Transverse colon (tissue), 4 donors: ENCODE measurements at regions not wholly inside any gene's neighbourhood (a gene's known extent, or its start where the extent isn't known, plus 50 kb on each side); places are given as distances from the start of the nearest gene placed in this dataset.

Source experiments
- DNase-seq: peaks from one replicate; pipeline ENCODE4 v3.0.0-alpha.2; 2019
- H3K27ac ChIP-seq, 4 donors: fragments of 200-600 bp; sonication (generic); 2 replicates each; pipeline ENCODE4 v1.5.1; 2016 to 2018; ENCODE audit warnings: inconsistent platforms in 4 of 4
- H3K27me3 ChIP-seq: fragments of 200-600 bp; sonication (generic); 2 replicates; pipeline ENCODE4 v1.5.1; 2017; ENCODE audit warnings: inconsistent platforms
- H3K36me3 ChIP-seq, 4 donors: fragments of 200-600 bp; sonication (generic); 2 replicates each; pipeline ENCODE4 v1.5.1; 2017 to 2019; ENCODE audit warnings: inconsistent platforms in 4 of 4
- H3K4me1 ChIP-seq, 4 donors: fragments of 200-600 bp; sonication (generic); 2 replicates each; pipeline ENCODE4 v1.5.1; 2017 to 2020; ENCODE audit warnings: inconsistent platforms in 4 of 4
- H3K4me3 ChIP-seq, 4 donors: fragments of 200-600 bp; sonication (generic); 1 replicate in 1 of 4; 2 replicates in 3 of 4; pipeline versions ENCODE4 v1.5.1 to v1.6.1; 2017 to 2019; ENCODE audit warnings: inconsistent platforms in 4 of 4
- H3K9me3 ChIP-seq, 2 donors: fragments of 200-600 bp; sonication (generic); 2 replicates each; pipeline ENCODE4 v1.5.1; 2017 to 2019; ENCODE audit warnings: inconsistent platforms in 2 of 2
- CTCF ChIP-seq, 5 experiments: fragments of 200-600 bp in 3 of 5; fragments of 450-650 bp in 2 of 5; sonication (generic) in 3 of 5; IDR thresholded peaks; 1 replicate in 2 of 5; 2 replicates in 3 of 5; pipeline ENCODE4 v1.5.1; 2016 to 2017; ENCODE audit warnings: antibody characterized with exemption in 5 of 5, inconsistent platforms in 3 of 5, mild to moderate bottlenecking in 2 of 5, moderate library complexity in 1 of 5
- EP300 ChIP-seq: sonication (generic); formaldehyde crosslinking; IDR thresholded peaks from one replicate; pipeline ENCODE4 v1.6.1; 2017; ENCODE audit warnings: antibody characterized with exemption, low read depth
- POLR2A ChIP-seq: fragments of 450-650 bp; IDR thresholded peaks from one replicate; pipeline ENCODE4 v1.6.1; 2016; ENCODE audit warnings: antibody characterized with exemption, mild to moderate bottlenecking, moderate library complexity
- POLR2AphosphoS5 ChIP-seq, 3 donors: sonication (generic); formaldehyde crosslinking; IDR thresholded peaks; one replicate each; pipeline ENCODE4 v1.6.1; 2016; ENCODE audit warnings: antibody characterized with exemption in 3 of 3
- WGBS, 2 donors: methylation state at CpG; one replicate each; pipeline ENCODE4 v1.1.5; 2018; ENCODE audit warnings: low coverage in 1 of 2; 5-methylcytosine and 5-hydroxymethylcytosine counted together
- in situ Hi-C, 4 donors: fragments of 200-750 bp; cut with MboI; loops; one replicate each; pipeline versions ENCODE4 v1.15.0 to v1.15.1; 2017; ENCODE audit warnings: low sequenced_read_pairs in 3 of 4, low pct_ligation_motif_present in 1 of 4, low pct_unique_long_range_greater_than_20kb in 1 of 4
- intact Hi-C: fragments of 100-400 bp; cut with DNase I; formaldehyde crosslinking; loops from one replicate; pipeline ENCODE4 v1.15.1; 2023; ENCODE audit warnings: low total_unique reads

DNA sequence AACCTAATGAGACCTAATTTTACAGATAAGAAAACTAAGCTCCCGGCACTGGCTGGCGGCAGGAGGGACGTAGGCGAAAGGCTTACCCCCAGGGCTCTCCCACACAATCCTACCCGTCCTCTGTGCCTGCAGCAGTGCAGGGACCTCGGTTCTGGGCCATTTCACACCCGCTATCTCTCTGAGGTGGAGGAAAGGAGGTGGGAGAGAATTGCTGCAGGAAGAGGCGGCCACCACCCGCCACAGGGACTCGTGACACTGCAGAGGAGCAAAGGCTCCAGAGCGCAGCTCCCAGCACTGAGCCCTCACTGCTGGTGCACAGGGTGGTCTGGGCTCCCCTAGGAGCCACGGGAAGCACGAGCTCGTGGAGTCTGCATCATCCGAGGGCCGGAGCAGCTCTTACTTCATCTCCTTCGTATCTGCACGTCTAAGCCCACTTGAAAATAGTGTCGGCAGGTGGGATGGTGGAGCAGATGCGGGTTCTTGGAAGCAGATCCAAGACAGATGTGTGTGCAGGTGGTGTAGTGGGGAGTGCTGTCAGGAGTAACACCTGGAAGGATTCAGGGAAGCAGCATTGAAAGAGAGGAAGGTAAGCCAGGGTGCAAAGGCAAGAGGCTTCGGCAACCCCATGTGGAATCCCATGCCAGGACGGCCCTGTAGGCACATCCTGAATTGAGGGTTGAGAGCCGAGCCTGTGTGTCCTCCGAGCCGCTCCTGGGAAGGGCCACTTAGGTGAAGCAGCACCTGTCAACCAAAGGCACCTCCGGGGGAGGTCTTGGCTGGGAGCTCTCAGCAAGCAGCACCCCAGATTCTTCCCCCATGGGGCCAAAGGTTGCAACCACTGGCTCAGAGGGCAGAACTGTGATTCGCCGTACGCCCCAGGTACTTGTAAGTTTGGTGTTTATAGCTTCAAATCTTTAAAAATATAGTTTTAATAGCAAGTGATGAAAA lies 115.8 kb upstream of the SPACA7 start:
- intact Hi-C loops (no loop called here), in situ Hi-C loops (no loop called here)
- Histone ChIP-seq H3K4me3 (no peak overlapping the region), H3K27ac (no peak overlapping the region), H3K27me3 (peaks cover 4% of the 10 kb centered on the region), H3K36me3 (no peaks in the 10 kb centered on the region), H3K9me3 (no peaks in the 10 kb centered on the region), H3K4me1 (no peaks in the 10 kb centered on the region)
- DNase-seq, result no peak
- 75 to 84% methylated on average over 4 to 29 of the region's 29 CpGs for WGBS, 2 donors
- TF ChIP-seq CTCF (IDR thresholded peaks at IDR 0.05), result no peak
- no peak for TF ChIP-seq POLR2AphosphoS5 (IDR thresholded peaks at IDR 0.05)
- TF ChIP-seq POLR2A, result no peak
- no peak for TF ChIP-seq EP300

DNA sequence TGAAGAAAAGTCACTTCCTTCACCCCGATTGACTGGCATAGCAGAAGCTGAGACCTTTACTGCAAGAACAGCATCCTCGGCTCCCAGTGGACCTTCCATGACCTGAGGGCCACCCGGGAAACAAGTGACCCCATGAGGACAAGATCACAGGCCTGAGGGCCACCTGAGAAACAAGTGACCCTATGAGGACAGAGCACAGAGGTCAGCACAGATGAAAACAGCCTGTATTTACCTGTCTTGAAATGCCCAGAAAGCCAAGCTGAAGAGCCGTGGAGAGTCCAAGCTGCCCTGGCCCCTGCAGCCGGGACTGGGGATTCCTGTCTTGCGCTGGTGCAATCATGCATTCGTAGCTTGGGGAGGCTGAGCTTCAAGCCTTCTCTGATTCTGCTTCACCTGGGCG lies 114.2 kb upstream of the SPACA7 start:
- Histone ChIP-seq H3K4me1 (no peaks in the 10 kb centered on the region), H3K27me3 (peaks cover 4% of the 10 kb centered on the region), H3K36me3 (no peaks in the 10 kb centered on the region), H3K4me3 (no peak overlapping the region), H3K9me3 (no peaks in the 10 kb centered on the region), H3K27ac (no peak overlapping the region)
- in situ Hi-C loops (no loop called here), intact Hi-C loops (no loop called here)
- TF ChIP-seq CTCF (IDR thresholded peaks at IDR 0.05), result no peak
- no peak for TF ChIP-seq POLR2A
- TF ChIP-seq POLR2AphosphoS5 (IDR thresholded peaks at IDR 0.05), result no peak
- TF ChIP-seq EP300, result no peak
- DNase-seq, result no peak
- 83 to 90% methylated on average over 2 to 8 of the region's 8 CpGs for WGBS, 2 donors

DNA sequence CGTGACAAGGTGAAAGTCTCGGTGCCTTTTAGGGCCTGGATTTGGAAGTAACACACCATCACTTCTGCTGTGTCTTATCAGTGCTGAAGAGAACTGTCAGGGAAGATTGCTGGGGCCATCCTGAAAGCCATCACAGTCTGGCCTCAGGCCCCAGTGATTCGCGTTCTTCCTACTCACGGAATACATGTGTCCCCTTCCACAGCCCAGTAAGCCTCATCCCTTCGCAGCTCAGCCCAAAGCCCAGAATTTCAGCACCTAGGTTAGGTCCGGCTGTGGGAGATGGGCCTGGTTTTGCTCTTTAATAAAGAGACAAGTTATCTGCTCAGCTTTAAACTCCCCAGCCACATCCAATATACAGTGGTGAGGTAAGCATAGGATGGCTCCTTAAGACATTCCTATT lies 113.0 kb upstream of the SPACA7 start:
- no peaks in the 10 kb centered on the region for H3K9me3 ChIP-seq
- H3K4me1 ChIP-seq, result no peaks in the 10 kb centered on the region
- H3K27me3 ChIP-seq, result no peaks in the 10 kb centered on the region
- H3K36me3 ChIP-seq, result no peaks in the 10 kb centered on the region
- DNase-seq, result no peak
- TF ChIP-seq EP300 (no peak), CTCF (IDR thresholded peaks at IDR 0.05) (no peak), POLR2AphosphoS5 (IDR thresholded peaks at IDR 0.05) (no peak), POLR2A (no peak)
- WGBS, 2 donors, result 77 to 90% methylated on average over 2 to 7 of the region's 7 CpGs
- intact Hi-C loops (no loop called here), in situ Hi-C loops (no loop called here)
- no peak overlapping the region for H3K4me3 ChIP-seq
- H3K27ac ChIP-seq, result no peak overlapping the region

GRCh38 chr13:112267660-112268059 lies 108.5 kb upstream of the SPACA7 start:
- WGBS, 2 donors, result 70 to 88% methylated on average over 3 of the region's 3 CpGs
- Histone ChIP-seq H3K27ac (no peak overlapping the region), H3K4me3 (no peak overlapping the region), H3K9me3 (no peaks in the 10 kb centered on the region), H3K27me3 (peaks cover 10% of the 10 kb centered on the region), H3K36me3 (no peaks in the 10 kb centered on the region), H3K4me1 (no peaks in the 10 kb centered on the region)
- TF ChIP-seq POLR2A, result no peak
- no peak for TF ChIP-seq POLR2AphosphoS5 (IDR thresholded peaks at IDR 0.05)
- TF ChIP-seq CTCF (IDR thresholded peaks at IDR 0.05), result no peak
- TF ChIP-seq EP300, result no peak
- in situ Hi-C loops (no loop called here), intact Hi-C loops (no loop called here)
- DNase-seq, result no peak
